ENCODE measurements at regions not wholly inside any gene's neighbourhood (a gene's known extent, or its start where the extent isn't known, plus 50 kb on each side); places are given as distances from the start of the nearest gene placed in this dataset.

DNA sequence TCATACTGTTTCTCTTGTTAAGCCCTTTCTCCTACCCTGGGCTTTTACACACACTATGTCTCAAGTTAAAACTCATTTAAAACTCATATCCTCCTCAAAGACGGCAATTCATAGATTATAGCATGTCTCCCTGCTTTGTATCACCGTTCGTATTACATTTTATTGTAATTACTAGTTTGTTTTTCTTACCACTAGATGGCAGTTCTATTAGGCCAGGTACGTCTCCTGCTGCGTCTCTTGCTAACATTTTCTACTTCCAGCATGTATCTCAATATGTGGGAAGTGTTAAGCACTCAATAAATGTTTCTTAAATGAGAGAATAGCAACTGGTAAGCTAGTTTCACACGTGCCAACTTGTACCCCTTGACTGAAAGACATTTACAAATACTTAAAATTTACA is 450.3 kb upstream of the PCDH7 start:
- TF ChIP-seq CTCF (IDR thresholded peaks at IDR 0.05; ENCODE audit: low read depth, low read length), result peak; percentile 21
- in situ Hi-C loops (cut with HindIII; ENCODE audit: low sequenced_read_pairs), result no loop called here
- no peak overlapping the region for H3K4me3 ChIP-seq (ENCODE audit: low read depth, low read length)
- no peak for DNase-seq (ENCODE audit: low read depth, low spot score)

DNA sequence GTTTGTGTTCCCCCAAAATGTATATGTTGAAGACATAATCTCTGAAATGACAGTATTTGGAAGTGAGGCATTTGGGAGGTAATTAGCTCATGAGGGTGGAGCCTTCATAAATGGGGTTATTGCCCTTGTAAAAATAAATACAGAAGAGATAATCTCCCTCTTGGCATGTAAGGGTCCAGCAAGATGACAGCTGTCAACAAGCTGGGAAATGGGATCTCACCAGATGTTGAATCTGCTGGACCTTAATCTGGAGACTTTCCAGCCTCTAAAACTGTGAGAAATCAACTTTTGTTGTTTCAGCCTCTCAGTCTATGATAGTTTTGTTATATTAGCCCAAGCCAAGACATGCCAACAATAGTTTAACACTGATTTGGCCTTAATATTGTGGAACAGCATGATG is 438.2 kb upstream of the PCDH7 start:
- TF ChIP-seq CTCF (IDR thresholded peaks at IDR 0.05; ENCODE audit: low read depth, low read length), result no peak
- H3K4me3 ChIP-seq (ENCODE audit: low read depth, low read length), result no peak overlapping the region
- no peak for DNase-seq (ENCODE audit: low read depth, low spot score)
- in situ Hi-C loops (cut with HindIII; ENCODE audit: low sequenced_read_pairs), result no loop called here

GRCh38 chr4:30283336-30283735 is 436.8 kb upstream of the PCDH7 start:
- in situ Hi-C loops (cut with HindIII; ENCODE audit: low sequenced_read_pairs), result no loop called here
- TF ChIP-seq CTCF (IDR thresholded peaks at IDR 0.05; ENCODE audit: low read depth, low read length), result no peak
- H3K4me3 ChIP-seq (ENCODE audit: low read depth, low read length), result no peak overlapping the region
- DNase-seq (ENCODE audit: low read depth, low spot score), result no peak

DNA sequence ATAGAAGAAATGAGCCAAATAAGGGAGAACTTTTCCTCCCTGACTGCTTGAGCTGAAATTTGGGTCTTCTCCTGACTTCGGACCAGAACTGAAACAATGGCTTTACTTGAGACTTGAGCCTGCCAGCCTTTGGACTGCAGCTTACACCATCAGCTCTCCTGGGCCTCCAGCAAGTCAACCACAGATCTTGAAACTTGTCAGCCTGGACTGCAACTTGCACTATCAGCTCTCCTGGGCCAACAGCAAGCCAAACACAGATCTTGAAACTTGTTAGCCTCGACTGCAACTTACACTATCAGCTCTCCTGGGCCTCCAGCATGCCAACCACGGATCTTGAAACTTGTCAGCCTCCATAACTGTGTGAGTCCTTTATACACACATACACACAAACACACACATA is 425.9 kb upstream of the PCDH7 start:
- no peak overlapping the region for H3K4me3 ChIP-seq (ENCODE audit: low read depth, low read length)
- in situ Hi-C loops (cut with HindIII; ENCODE audit: low sequenced_read_pairs), result no loop called here
- DNase-seq (ENCODE audit: low read depth, low spot score), result no peak
- TF ChIP-seq CTCF (IDR thresholded peaks at IDR 0.05; ENCODE audit: low read depth, low read length), result no peak

- TF ChIP-seq CTCF (IDR thresholded peaks at IDR 0.05; ENCODE audit: low read depth, low read length), result no peak
- no peak for DNase-seq (ENCODE audit: low read depth, low spot score)
- in situ Hi-C loops (cut with HindIII; ENCODE audit: low sequenced_read_pairs), result no loop called here
- no peak overlapping the region for H3K4me3 ChIP-seq (ENCODE audit: low read depth, low read length)
Measured at GRCh38 chr4:30295652-30296051, 424.5 kb upstream of the PCDH7 start.

DNA sequence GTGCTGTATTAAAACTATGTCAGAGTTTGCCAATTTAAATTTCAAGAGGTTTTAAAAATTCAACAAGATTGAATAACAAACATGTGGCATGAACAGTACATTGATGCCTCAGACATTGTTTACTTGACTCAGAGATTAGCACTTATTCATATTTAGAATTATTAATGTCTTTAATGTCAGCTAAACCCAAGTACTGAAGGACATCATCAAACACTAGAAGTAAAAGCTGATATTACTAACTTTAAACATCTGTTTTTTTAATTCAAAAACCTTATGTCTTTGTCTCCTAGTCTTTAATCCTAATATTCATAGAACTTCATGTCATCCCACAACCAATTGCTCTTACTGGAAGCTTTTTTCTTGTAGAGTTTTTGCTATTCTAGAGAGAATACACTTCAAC is 406.2 kb upstream of the PCDH7 start:
- in situ Hi-C loops (cut with HindIII; ENCODE audit: low sequenced_read_pairs), result no loop called here
- TF ChIP-seq CTCF (IDR thresholded peaks at IDR 0.05; ENCODE audit: low read depth, low read length), result no peak
- H3K4me3 ChIP-seq (ENCODE audit: low read depth, low read length), result no peak overlapping the region
- DNase-seq (ENCODE audit: low read depth, low spot score), result no peak

All from astrocyte of the spinal cord (primary cell).